ENCODE measurements at regions not wholly inside any gene's neighbourhood (a gene's known extent, or its start where the extent isn't known, plus 50 kb on each side); places are given as distances from the start of the nearest gene placed in this dataset.

GRCh38 chr12:41908206-41908605 lies 236.5 kb downstream of the GXYLT1 start:
- H2AFZ ChIP-seq (ENCODE audit: low read depth, low read length), result no peak overlapping the region
- no peaks in the 10 kb centered on the region for H3K36me3 ChIP-seq (replicated peaks; ENCODE audit: low read depth, low read length)
- no peak overlapping the region for H3K9ac ChIP-seq (ENCODE audit: low read length)
- no peaks in the 10 kb centered on the region for H3K9me3 ChIP-seq (ENCODE audit: insufficient read depth, low read length)
- H3K79me2 ChIP-seq (ENCODE audit: low read length), result no peaks in the 10 kb centered on the region
- H4K20me1 ChIP-seq (ENCODE audit: insufficient read depth, low read length), result no peaks in the 10 kb centered on the region
- H3K4me2 ChIP-seq (ENCODE audit: low read length), result no peak overlapping the region
- no peaks in the 10 kb centered on the region for H3K27me3 ChIP-seq (ENCODE audit: low read depth, low read length)
- no peak overlapping the region for H3K4me3 ChIP-seq (ENCODE audit: low read length)
- H3K27ac ChIP-seq (ENCODE audit: low read length), result no peak overlapping the region
- TF ChIP-seq CTCF (IDR thresholded peaks at IDR 0.05; ENCODE audit: low read depth, low read length) (no peak), EZH2phosphoT487 (IDR thresholded peaks at IDR 0.05; ENCODE audit: low read depth) (no peak)
- H3K4me1 ChIP-seq (ENCODE audit: low read length), result no peaks in the 10 kb centered on the region

DNA sequence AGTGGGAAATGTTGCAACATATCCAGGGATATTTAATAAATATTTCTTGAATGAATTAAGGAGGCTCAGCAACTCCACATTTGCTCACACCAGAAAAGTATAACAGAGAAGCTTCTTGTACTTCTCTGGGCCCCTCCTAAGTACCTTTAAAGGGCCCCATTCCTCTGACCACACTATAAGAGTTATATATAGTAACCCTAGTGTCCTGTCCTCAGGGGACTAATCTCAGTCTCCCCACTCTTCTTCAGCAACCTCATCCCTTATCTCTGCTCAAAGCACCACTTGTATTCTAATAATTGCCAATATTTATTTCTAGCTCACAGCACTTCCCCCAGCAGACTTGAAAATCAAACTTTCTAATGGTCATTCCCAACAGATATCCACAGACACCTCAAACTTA lies 237.1 kb downstream of the GXYLT1 start:
- no peak for TF ChIP-seq CTCF (IDR thresholded peaks at IDR 0.05; ENCODE audit: low read depth, low read length)
- TF ChIP-seq EZH2phosphoT487 (IDR thresholded peaks at IDR 0.05; ENCODE audit: low read depth), result no peak
- no peak overlapping the region for H3K4me2 ChIP-seq (ENCODE audit: low read length)

DNA sequence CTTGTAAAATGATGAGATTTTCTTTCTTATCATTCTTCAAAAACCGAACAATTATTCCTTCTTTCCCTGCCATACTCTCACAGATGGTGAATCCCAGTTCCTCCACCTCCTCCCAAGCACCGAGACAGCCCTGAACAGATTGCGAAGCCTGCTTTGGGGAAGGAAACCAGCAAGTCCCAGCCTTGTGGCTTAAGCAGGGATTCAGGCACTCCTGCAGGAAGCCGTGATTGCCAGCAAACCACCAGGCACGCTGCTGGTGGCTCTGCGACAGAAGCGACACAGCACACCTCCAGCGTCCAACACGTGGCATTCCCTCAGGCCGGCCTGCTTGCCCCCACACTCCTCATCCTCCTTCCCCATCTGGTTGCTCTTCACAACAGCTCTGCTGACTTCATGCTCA lies 237.7 kb downstream of the GXYLT1 start:
- no peaks in the 10 kb centered on the region for H3K9me3 ChIP-seq (ENCODE audit: insufficient read depth, low read length)
- H3K79me2 ChIP-seq (ENCODE audit: low read length), result no peaks in the 10 kb centered on the region
- H3K4me2 ChIP-seq (ENCODE audit: low read length), result no peak overlapping the region
- no peaks in the 10 kb centered on the region for H3K27me3 ChIP-seq (ENCODE audit: low read depth, low read length)
- H3K36me3 ChIP-seq (replicated peaks; ENCODE audit: low read depth, low read length), result no peaks in the 10 kb centered on the region
- no peak overlapping the region for H3K9ac ChIP-seq (ENCODE audit: low read length)
- no peak overlapping the region for H3K4me3 ChIP-seq (ENCODE audit: low read length)
- H2AFZ ChIP-seq (ENCODE audit: low read depth, low read length), result no peak overlapping the region
- no peaks in the 10 kb centered on the region for H3K4me1 ChIP-seq (ENCODE audit: low read length)
- no peaks in the 10 kb centered on the region for H4K20me1 ChIP-seq (ENCODE audit: insufficient read depth, low read length)
- no peak overlapping the region for H3K27ac ChIP-seq (ENCODE audit: low read length)
- TF ChIP-seq CTCF (IDR thresholded peaks at IDR 0.05; ENCODE audit: low read depth, low read length) (no peak), EZH2phosphoT487 (IDR thresholded peaks at IDR 0.05; ENCODE audit: low read depth) (no peak)

More for the DNA sequence above, 237.1 kb downstream of the GXYLT1 start:
- H3K4me3 ChIP-seq (ENCODE audit: low read length), result no peak overlapping the region
- no peaks in the 10 kb centered on the region for H4K20me1 ChIP-seq (ENCODE audit: insufficient read depth, low read length)
- no peaks in the 10 kb centered on the region for H3K27me3 ChIP-seq (ENCODE audit: low read depth, low read length)
- H3K9ac ChIP-seq (ENCODE audit: low read length), result no peak overlapping the region
- no peaks in the 10 kb centered on the region for H3K9me3 ChIP-seq (ENCODE audit: insufficient read depth, low read length)
- H2AFZ ChIP-seq (ENCODE audit: low read depth, low read length), result no peak overlapping the region
- H3K27ac ChIP-seq (ENCODE audit: low read length), result no peak overlapping the region
- H3K4me1 ChIP-seq (ENCODE audit: low read length), result no peaks in the 10 kb centered on the region
- no peaks in the 10 kb centered on the region for H3K36me3 ChIP-seq (replicated peaks; ENCODE audit: low read depth, low read length)
- no peaks in the 10 kb centered on the region for H3K79me2 ChIP-seq (ENCODE audit: low read length)

GRCh38 chr12:41905759-41906297 lies 238.8 kb downstream of the GXYLT1 start:
- Histone ChIP-seq H3K79me2 (ENCODE audit: low read length) (no peaks in the 10 kb centered on the region), H4K20me1 (ENCODE audit: insufficient read depth, low read length) (no peaks in the 10 kb centered on the region), H3K27me3 (ENCODE audit: low read depth, low read length) (no peaks in the 10 kb centered on the region), H3K4me3 (ENCODE audit: low read length) (no peak overlapping the region), H3K4me2 (ENCODE audit: low read length) (no peak overlapping the region), H3K27ac (ENCODE audit: low read length) (no peak overlapping the region), H3K36me3 (replicated peaks; ENCODE audit: low read depth, low read length) (no peaks in the 10 kb centered on the region), H3K4me1 (ENCODE audit: low read length) (no peaks in the 10 kb centered on the region), H3K9ac (ENCODE audit: low read length) (no peak overlapping the region), H2AFZ (ENCODE audit: low read depth, low read length) (no peak overlapping the region), H3K9me3 (ENCODE audit: insufficient read depth, low read length) (no peaks in the 10 kb centered on the region)
- TF ChIP-seq EZH2phosphoT487 (IDR thresholded peaks at IDR 0.05; ENCODE audit: low read depth), result no peak
- no peak for TF ChIP-seq CTCF (IDR thresholded peaks at IDR 0.05; ENCODE audit: low read depth, low read length)
